ENCODE measurements at regions not wholly inside any gene's neighbourhood (a gene's known extent, or its start where the extent isn't known, plus 50 kb on each side); places are given as distances from the start of the nearest gene placed in this dataset.

DNA sequence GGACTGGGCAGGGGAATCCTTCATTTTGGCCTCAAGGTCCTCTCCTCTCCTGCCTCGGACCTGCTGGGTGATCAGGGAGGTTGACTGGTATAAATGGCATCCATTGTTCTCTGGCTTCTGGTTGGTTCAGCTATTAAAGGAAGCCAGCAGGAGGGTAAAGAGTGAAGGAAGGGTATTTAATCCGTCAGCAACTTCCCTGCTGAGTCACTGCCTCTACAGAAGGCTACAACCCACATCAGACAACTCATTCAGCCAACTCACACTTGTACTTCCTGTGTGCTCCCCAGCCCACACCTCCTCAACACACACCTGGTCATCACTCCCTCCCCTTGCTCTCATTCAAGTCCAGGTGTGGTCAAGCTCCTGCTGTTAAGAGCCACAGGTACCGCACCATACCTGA, 68.3 kb upstream of the MRPS9 start:
- Mint-ChIP-seq H3K4me3 (no peak overlapping the region), H3K27me3 (peaks cover 5% of the 10 kb centered on the region), H3K4me1 (peaks cover 3% of the 10 kb centered on the region), H3K27ac (no peak overlapping the region), H3K9me3 (ENCODE audit: insufficient read depth) (peaks cover 4% of the 10 kb centered on the region)
- 50% methylated on average over 2 of the region's 3 CpGs for WGBS (ENCODE audit: insufficient coverage)
- Histone ChIP-seq H3K27me3 (replicated peaks in 1 of 4; ENCODE audit: control extremely low read depth in 1 of 4, control insufficient read depth in 3 of 4, insufficient read depth in 4 of 4, low read length in 3 of 4) (peaks cover 0 to 6% (median 0%) of the 10 kb centered on the region in 4 experiments), H3K4me3 (ENCODE audit: control extremely low read depth in 1 of 5, extremely low read depth in 1 of 5, insufficient read depth in 1 of 5, low read depth in 2 of 5, low read length in 4 of 5) (no peak overlapping the region), H3K9ac (ENCODE audit: low read length) (no peak overlapping the region), H3K79me2 (ENCODE audit: control insufficient read depth, insufficient read depth, low read length) (no peaks in the 10 kb centered on the region), H3K27ac (ENCODE audit: low read length in 2 of 2) (no peak overlapping the region), H2AFZ (ENCODE audit: insufficient read depth, low read depth, low read length, poor library complexity, severe bottlenecking) (no peak overlapping the region), H3K9me3 (ENCODE audit: control extremely low read depth in 1 of 3, control insufficient read depth in 2 of 3, insufficient read depth in 1 of 3, low read length in 2 of 3) (peaks cover 2 to 8% (median 2%) of the 10 kb centered on the region in 3 donors), H4K20me1 (ENCODE audit: control insufficient read depth, insufficient read depth, low read length, poor library complexity, severe bottlenecking) (no peaks in the 10 kb centered on the region), H3K4me2 (replicated peaks; ENCODE audit: low read depth, low read length, poor library complexity, severe bottlenecking) (no peak overlapping the region), H3K36me3 (replicated peaks in 1 of 2; ENCODE audit: control extremely low read depth in 1 of 2, control insufficient read depth in 1 of 2, extremely low read depth in 1 of 2, insufficient read depth in 2 of 2, low read length in 1 of 2) (no peaks in the 10 kb centered on the region), H3K4me1 (ENCODE audit: control insufficient read depth in 2 of 2, insufficient read depth in 2 of 2, low read length in 2 of 2) (no peaks in the 10 kb centered on the region)
- DNase-seq (no peak), ATAC-seq (ENCODE audit: low read depth) (no peak)
- intact Hi-C loops (cut with micrococcal nuclease) = no loop called here
- ChIA-PET POLR2A (no interaction called here), CTCF (no interaction called here)
- TF ChIP-seq EZH2 (IDR thresholded peaks at IDR 0.05; ENCODE audit: borderline replicate concordance, insufficient read depth, low read depth, low read length, poor library complexity, severe bottlenecking) = no peak
- TF ChIP-seq, protein P1, sequence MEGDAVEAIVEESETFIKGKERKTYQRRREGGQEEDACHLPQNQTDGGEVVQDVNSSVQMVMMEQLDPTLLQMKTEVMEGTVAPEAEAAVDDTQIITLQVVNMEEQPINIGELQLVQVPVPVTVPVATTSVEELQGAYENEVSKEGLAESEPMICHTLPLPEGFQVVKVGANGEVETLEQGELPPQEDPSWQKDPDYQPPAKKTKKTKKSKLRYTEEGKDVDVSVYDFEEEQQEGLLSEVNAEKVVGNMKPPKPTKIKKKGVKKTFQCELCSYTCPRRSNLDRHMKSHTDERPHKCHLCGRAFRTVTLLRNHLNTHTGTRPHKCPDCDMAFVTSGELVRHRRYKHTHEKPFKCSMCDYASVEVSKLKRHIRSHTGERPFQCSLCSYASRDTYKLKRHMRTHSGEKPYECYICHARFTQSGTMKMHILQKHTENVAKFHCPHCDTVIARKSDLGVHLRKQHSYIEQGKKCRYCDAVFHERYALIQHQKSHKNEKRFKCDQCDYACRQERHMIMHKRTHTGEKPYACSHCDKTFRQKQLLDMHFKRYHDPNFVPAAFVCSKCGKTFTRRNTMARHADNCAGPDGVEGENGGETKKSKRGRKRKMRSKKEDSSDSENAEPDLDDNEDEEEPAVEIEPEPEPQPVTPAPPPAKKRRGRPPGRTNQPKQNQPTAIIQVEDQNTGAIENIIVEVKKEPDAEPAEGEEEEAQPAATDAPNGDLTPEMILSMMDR (IDR thresholded peaks at IDR 0.05) = no peak

DNA sequence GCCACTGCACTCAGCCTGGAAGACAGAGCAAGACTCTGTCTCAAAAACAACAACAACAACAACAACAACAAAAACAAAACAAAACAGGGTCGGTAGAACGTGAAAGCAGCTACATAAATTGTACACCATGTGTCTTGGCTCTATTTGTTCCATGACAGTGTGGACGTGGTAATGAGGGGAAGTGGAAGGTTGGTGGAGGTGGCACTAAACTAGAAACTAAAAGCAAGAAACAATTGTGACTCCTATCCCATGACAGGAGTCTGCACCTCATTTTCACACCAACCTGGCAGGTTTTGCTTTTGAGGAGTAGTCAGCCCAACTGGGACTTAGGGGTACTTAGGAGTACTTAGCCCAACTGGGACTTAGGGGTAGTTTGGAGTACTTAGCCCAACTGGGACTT, 62.5 kb upstream of the MRPS9 start:
- Histone ChIP-seq H3K27me3 (replicated peaks in 1 of 4; ENCODE audit: control extremely low read depth in 1 of 4, control insufficient read depth in 3 of 4, insufficient read depth in 4 of 4, low read length in 3 of 4) (no peaks in the 10 kb centered on the region), H3K9ac (ENCODE audit: low read length) (no peak overlapping the region), H3K27ac (ENCODE audit: low read length in 2 of 2) (peak overlapping the region; percentile 20 to 46), H2AFZ (ENCODE audit: insufficient read depth, low read depth, low read length, poor library complexity, severe bottlenecking) (no peak overlapping the region), H3K79me2 (ENCODE audit: control insufficient read depth, insufficient read depth, low read length) (no peaks in the 10 kb centered on the region), H3K9me3 (ENCODE audit: control extremely low read depth in 1 of 3, control insufficient read depth in 2 of 3, insufficient read depth in 1 of 3, low read length in 2 of 3) (no peaks in the 10 kb centered on the region), H3K4me2 (replicated peaks; ENCODE audit: low read depth, low read length, poor library complexity, severe bottlenecking) (peak overlapping the region; percentile 69), H3K4me3 (ENCODE audit: control extremely low read depth in 1 of 5, extremely low read depth in 1 of 5, insufficient read depth in 1 of 5, low read depth in 2 of 5, low read length in 4 of 5) (no peak overlapping the region), H3K36me3 (replicated peaks in 1 of 2; ENCODE audit: control extremely low read depth in 1 of 2, control insufficient read depth in 1 of 2, extremely low read depth in 1 of 2, insufficient read depth in 2 of 2, low read length in 1 of 2) (no peaks in the 10 kb centered on the region), H4K20me1 (ENCODE audit: control insufficient read depth, insufficient read depth, low read length, poor library complexity, severe bottlenecking) (no peaks in the 10 kb centered on the region), H3K4me1 (ENCODE audit: control insufficient read depth in 2 of 2, insufficient read depth in 2 of 2, low read length in 2 of 2) (peaks cover 28 to 33% of the 10 kb centered on the region in 2 donors)
- no peak for DNase-seq
- Mint-ChIP-seq H3K9me3 (ENCODE audit: insufficient read depth) (no peaks in the 10 kb centered on the region), H3K4me3 (peak overlapping the region; percentile 20), H3K27me3 (no peaks in the 10 kb centered on the region), H3K27ac (peak overlapping the region; percentile 94), H3K4me1 (peaks cover 38% of the 10 kb centered on the region)
- intact Hi-C loops (cut with micrococcal nuclease) = loop anchor here (5.0 kb wide), 3 partner anchors 53 to 128 kb away; no protein-coding TSS in a partner anchor
- no peak for ATAC-seq (ENCODE audit: low read depth)
- TF ChIP-seq, protein P1 (IDR thresholded peaks at IDR 0.05) = no peak
- TF ChIP-seq EZH2 (IDR thresholded peaks at IDR 0.05; ENCODE audit: borderline replicate concordance, insufficient read depth, low read depth, low read length, poor library complexity, severe bottlenecking) = no peak
- POLR2A ChIA-PET = interaction anchor here (1.3 to 1.7 kb wide), 2 partner anchors 37 to 63 kb away, joined by 4 to 8 read pairs; partner anchors contain the start of gene MRPS9
- WGBS (ENCODE audit: insufficient coverage) = no CpG with 5 or more reads among the region's 3 CpGs
- CTCF ChIA-PET = interaction anchor here (1.1 to 1.9 kb wide), 3 partner anchors 37 to 260 kb away, joined by 3 to 11 read pairs (median 11); no protein-coding TSS in a partner anchor
